ENCODE measurements at regions not wholly inside any gene's neighbourhood (a gene's known extent, or its start where the extent isn't known, plus 50 kb on each side); places are given as distances from the start of the nearest gene placed in this dataset.

- no peak for DNase-seq
Measured at GRCh38 chr10:1968257-1969033, 231.1 kb upstream of the ADARB2 start.

- no peak for DNase-seq
Measured at GRCh38 chr10:1966712-1967376, 229.5 kb upstream of the ADARB2 start.

DNA sequence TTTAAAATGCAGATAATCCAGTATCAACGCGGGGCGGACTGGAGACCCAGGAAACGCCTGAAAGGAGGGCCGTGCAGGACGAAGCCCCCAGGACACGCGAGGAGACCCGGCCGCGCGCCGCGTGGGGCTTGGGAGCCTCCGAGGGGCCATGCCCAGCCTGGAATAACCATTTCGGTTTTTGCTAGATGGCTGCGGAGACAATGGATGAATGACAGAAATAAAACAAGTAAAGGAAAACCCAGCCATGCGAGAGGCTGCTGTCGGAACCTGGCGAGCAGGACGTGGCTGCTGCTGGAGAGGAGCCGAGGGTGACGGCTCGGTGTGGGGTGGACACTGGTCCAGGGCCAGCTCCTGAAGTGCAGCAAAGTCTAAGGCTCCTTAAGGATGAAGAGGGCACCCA lies 227.2 kb upstream of the ADARB2 start:
- no peak for DNase-seq

DNA sequence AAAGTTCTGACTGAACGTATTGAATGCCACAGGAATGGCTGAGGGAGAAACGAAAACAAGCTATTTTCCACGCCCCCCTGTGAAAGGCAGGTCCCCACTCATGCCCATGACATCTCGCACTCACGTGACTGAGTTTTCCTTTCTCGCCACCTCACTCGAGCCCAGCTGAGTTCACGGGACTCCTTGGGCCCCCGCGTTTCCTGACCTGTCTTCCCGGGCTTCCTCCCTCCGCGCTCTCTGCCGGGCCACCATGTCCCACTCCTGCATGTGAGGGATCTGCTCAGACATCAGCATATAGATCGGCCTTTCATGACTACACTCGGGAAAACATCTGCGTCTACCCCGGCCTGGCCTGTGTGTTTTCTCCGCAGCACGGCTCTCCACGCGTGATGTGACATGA lies 226.0 kb upstream of the ADARB2 start:
- DNase-seq = no peak

DNA sequence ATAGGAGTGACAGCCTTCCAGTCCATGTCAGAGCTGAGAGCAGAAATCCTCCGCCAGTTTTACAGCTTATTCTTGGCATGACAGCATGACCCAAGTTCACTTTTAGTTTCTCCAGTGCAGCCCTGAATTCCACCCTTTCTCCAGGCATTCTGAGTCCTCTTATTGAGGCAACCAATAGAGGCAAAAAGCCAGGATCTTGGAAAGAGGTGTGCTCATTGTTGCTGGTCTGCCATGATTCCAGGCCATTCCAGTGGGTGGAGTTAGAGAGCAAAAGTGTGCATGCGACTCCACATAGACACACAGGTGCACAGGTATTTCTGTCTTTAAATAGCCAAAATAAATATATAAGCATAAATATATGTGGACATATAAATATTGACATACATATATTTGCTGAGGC lies 224.7 kb upstream of the ADARB2 start:
- no peak for DNase-seq

DNA sequence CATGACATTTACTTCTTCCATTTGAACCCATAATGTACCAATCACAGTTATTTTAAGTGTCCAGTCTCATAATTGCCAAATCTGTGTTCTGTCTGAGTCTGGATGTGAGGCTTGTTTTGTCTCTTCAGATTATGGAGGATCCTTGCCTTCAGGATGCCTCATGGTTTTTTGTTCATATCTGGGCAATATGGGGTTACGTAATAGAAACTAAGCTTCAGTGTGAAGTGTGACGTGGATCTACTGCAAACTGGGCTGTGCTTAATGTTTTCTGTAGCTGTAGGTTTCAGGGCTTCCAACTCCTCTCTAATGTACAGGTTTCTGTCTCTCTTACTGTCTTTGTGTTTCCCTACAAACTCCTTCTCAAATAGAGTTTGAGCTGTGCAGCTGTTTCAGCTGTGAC lies 223.7 kb upstream of the ADARB2 start:
- no peak for DNase-seq

DNA sequence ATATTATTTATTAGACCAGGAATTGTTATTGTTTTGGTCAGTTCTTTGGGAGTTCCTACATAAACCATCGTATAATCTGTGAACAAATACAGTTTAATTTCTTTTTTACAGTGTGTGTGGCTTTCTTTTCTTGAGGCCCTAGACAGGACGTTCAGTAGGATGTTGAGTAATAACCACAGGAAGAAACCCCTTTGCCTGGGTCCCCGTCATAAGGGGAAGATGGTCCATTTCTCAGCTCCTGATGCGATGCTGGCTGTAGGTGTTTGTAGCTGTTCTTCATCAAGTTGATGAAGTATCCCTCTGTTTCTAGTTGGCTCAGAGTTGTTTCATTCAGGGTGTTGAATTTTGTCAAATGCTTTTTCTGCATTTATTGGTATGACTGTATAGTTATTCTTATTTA lies 219.7 kb upstream of the ADARB2 start:
- no peak for DNase-seq

GRCh38 chr10:1954300-1954699 lies 217.0 kb upstream of the ADARB2 start:
- no peak for DNase-seq

DNA sequence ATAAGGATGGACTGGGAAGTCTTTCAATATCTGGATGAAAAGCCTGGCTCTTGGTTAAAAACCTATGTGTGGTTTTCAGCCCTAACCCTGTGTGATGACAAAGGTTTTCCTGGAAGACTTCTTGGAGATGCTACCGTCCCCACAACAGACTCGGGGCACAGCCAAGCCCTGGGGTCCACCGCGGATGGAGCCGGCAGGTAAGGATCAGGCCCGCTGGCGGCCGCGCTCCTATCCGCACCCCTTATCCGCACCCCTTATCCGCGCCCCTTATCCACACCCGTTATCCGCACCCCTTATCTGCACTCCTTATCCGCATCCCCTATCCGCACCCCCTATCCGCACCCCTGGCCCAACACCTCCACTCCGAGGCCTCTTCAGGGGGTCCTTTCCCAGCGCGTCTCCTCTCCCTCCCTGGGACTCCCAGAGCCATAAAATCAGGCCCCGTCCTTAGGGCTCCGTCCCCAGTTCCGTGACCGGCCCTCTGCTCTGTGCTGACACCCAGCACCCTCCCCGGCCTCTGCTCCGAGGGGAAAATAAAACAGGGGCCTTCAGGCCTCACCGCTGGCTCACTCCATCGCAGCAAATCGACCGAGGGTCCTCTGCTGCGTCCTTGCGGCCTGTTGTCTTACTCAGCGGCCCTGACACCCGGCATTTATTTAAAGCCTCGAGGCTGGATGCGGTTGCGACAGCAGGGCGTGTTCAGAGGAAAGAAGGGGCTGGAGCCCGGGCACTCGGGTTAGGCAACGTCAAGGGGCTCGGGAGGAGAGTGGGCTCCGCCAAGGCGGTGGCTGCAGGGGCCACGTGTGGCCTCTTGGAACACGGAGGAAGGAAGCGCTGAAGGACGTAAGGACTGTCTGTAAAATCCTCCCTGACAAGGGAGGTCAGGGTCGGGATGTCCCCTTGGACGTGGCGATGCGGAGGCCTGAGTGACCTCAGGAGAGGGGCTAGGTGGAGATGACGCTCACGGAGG lies 215.1 kb upstream of the ADARB2 start:
- no peak for DNase-seq

DNA sequence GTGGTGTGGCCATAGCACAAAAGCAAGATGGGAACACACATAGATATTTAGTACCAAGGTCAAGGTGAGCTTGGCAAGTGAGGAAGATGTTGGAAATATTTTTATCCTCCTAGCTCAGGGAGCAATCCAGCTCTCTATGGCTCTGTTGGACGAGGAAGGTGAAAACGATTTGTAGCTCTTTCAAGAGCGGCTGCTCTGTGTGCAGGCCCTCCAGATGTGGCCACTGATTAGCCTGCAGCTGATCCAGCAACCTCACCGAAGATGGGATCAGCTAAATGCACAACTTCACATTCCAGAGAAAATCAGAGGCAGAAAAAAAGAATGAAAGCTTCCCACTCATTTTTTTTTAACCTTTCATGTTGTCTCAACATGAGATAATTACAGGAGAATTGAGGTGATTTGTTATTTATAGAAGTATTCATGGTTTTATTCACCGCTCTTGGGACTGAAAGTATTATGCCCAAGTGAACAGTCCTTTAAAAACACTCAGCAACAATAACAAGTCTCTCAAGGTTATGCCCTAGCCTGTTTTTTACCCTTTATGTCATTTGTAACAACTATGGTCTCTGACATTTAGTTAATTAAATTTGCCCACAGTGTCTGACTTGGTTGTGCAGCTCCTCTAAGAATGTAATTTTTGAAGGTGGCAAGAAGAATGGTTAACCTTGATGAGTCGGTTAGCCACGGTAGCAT lies 213.6 kb upstream of the ADARB2 start:
- no peak for DNase-seq

DNA sequence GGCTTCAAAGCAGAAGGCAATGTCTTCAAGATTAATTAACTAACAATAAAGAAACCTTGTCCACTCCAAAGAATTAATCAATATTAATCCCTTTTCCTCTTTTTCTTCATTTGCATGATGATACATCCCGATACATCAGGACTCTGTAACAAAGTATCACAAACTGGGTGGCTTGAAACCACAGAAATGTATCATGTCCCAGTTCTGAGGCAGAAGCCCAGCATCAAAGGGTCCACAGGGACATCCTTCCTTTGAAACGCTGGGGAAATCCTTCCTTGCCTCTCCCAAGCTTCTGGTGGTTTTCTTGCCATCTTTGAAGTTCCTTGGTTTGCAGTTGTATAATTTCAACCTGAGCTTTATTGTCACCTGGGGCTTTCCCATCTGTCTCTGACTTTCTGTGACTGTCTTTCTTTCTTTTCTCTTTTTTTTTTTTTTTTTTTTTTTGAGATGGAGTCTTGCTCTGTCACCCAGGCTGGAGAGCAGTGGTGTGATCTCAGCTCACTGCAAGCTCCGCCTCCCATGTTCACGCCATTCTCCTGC lies 210.2 kb upstream of the ADARB2 start:
- no peak for DNase-seq

DNA sequence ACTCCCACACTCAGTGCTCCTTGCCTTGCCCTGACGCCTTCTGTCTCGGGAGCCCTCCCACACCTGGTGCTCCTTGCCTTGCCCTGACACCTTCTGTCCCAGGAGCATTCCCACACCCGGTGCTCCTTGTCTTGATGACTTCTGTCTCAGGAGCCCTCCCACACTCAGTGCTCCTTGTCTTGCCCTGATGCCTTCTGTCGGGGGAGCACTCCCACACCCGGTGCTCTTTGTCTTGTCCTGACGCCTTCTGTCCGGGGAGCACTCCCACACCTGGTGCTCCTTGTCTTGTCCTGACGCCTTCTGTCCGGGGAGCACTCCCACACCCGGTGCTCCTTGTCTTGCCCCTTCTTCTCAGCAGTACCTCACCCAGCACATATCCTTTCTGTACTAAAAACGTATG lies 207.2 kb upstream of the ADARB2 start:
- DNase-seq = no peak

GRCh38 chr10:1942478-1942877 lies 205.2 kb upstream of the ADARB2 start:
- no peak for DNase-seq

- peak; percentile 65 for DNase-seq
Measured at GRCh38 chr10:1939016-1939415, 201.7 kb upstream of the ADARB2 start.

DNA sequence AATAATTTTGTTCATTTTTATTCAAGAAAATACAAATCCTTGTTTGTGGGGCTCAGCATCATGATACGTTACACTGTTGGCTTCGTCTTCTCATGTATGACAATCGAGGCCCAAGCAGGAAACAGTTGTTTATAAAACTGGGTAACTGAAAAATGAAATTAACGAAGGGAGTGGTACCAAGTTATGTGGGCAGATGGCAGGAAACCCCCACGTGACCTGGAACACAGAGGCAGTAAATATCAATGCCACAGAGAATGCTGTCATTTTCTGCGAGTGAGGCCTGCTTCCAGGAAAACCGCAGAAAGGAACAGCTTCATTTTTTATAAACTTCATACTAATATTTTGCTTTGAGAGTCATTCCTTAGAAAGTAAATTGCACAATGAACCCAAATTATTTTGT lies 201.0 kb upstream of the ADARB2 start:
- peak; percentile 55 for DNase-seq

DNA sequence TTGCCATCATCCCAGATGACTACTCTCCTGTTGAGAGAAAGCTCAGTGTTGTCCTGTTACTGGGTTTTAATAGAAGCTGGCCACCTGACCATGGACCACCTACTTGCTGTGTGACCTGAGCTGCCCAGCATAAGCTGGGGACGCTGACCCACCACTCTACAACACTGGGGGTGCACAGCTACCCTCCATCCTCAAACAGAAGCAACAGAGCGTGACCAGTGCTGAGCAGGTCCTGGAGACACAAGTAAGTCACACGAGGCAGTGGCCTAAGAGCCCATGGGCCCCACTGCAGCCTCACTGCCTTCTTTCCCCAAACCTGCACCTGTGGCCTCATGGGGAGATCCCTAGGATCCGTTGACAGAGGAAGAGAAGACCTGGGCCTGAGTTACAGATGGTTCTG lies 198.6 kb upstream of the ADARB2 start:
- no peak for DNase-seq

DNA sequence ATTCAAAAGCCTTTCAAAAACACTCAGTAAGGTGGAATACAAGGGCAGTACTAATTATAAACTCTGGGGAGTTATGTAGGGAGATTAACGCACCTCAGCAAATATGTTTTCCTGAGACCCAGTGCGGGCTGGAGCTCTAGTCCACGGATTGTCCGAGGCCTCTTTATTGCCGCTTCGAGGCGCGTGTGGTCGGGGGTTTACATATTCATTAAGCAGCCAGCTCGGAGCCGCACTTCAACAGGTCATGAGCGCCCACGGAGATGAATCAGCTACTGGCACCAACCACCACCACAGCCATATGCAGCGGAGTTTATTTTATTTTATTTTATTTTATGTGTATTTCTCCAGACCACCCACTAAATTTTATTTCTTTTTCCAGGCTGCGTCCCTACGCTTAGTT lies 195.9 kb upstream of the ADARB2 start:
- DNase-seq = no peak

GRCh38 chr10:1932692-1933094 lies 195.4 kb upstream of the ADARB2 start:
- no peak for DNase-seq

DNA sequence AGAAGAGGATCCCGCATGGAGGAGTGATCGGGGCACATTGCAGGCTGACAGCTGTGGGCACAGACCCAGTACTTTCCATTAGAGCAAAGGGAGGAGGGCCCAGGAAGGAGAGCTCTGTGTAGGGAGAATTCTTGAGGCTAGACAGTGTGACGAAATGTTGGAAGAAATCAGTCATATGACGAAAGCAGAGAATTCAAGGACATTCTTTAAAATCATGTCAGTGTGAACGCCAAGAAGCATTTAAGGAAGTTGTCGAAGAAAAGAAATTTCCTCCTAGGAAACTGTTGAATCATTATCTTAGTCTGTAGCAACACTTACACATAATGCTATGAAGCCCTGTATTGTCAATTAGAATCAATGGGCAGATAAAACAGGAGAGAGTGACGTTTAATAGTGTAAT lies 191.3 kb upstream of the ADARB2 start:
- no peak for DNase-seq

GRCh38 chr10:1923998-1924397 lies 186.7 kb upstream of the ADARB2 start:
- DNase-seq = no peak

DNA sequence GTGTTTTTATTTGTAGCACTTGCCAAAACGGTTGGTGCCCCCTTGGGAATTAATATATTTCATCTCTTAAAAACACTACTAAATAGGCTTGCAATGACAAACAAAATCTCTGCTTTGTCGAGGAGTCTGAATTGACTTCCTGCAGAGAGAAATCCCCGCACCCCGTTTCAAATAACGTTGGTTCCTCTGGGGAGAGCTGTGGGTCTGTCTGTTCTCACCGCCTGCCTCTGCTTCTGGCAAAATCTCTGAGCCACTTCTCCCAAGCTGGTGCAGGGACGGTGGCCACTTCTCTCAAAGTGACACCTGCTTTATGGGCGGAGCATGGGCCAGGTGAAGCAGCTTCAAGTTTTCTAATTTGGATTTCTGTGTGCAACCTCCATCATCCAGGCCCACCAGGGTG lies 186.3 kb upstream of the ADARB2 start:
- no peak for DNase-seq

GRCh38 chr10:1920941-1921340 lies 183.6 kb upstream of the ADARB2 start:
- no peak for DNase-seq

- DNase-seq = no peak
Measured at GRCh38 chr10:1920127-1920526, 182.8 kb upstream of the ADARB2 start.

Measured in stimulated activated CD4-positive, alpha-beta T cell treated with anti-CD3 and anti-CD28 coated beads, Interleukin-12 subunit alpha, Interleukin-12 subunit beta, amount 100 ng/mL, for 4 hours (primary cell).